Prostate gland (tissue), 2 donors: ENCODE measurements at regions not wholly inside any gene's neighbourhood (a gene's known extent, or its start where the extent isn't known, plus 50 kb on each side); places are given as distances from the start of the nearest gene placed in this dataset.
A peak's percentile ranks its signal among the peaks of the same experiment; 100 is the strongest.

Experiments
- DNase-seq: peaks from one replicate; pipeline ENCODE4 v3.0.0-alpha.2; 2019; ENCODE audit warnings: low spot score
- H3K27ac ChIP-seq, 2 donors: fragments of 200-600 bp; sonication (generic); 2 replicates each; pipeline ENCODE4 v1.5.1; 2017 to 2019
- H3K27me3 ChIP-seq: fragments of 200-600 bp; sonication (generic); replicated peaks from 2 replicates; pipeline ENCODE4 v1.5.1; 2019; ENCODE audit not compliant: insufficient read depth
- H3K36me3 ChIP-seq, 2 donors: fragments of 200-600 bp; sonication (generic); 1 replicate in 1 of 2; 2 replicates in 1 of 2; pipeline versions ENCODE4 v1.5.1 to v1.8.1; 2017 to 2019
- H3K4me1 ChIP-seq: fragments of 200-600 bp; sonication (generic); replicated peaks from 2 replicates; pipeline ENCODE4 v1.5.1; 2019
- H3K4me3 ChIP-seq, 2 donors: fragments of 200-600 bp; sonication (generic); 2 replicates each; pipeline ENCODE4 v1.5.1; 2017 to 2019
- H3K9me3 ChIP-seq: fragments of 200-600 bp; sonication (generic); 2 replicates; pipeline ENCODE4 v1.5.1; 2017
- POLR2A ChIP-seq: fragments of 450-650 bp; IDR thresholded peaks from one replicate; pipeline ENCODE4 v1.6.1; 2016; ENCODE audit warnings: antibody characterized with exemption, mild to moderate bottlenecking
- POLR2AphosphoS5 ChIP-seq: sonication (generic); formaldehyde crosslinking; IDR thresholded peaks from one replicate; pipeline ENCODE4 v1.6.1; 2017; ENCODE audit warnings: antibody characterized with exemption
- WGBS: methylation state at CpG from one replicate; pipeline ENCODE4 v1.1.5; 2018; 5-methylcytosine and 5-hydroxymethylcytosine counted together
- intact Hi-C: fragments of 100-400 bp; cut with DNase I; formaldehyde crosslinking; loops from one replicate; pipeline ENCODE4 v1.14.2; 2022
- TF ChIP-seq, protein P1 (sequence below), 4 experiments: fragments of 200-600 bp in 2 of 4; fragments of 450-650 bp in 2 of 4; sonication (generic) in 2 of 4; IDR thresholded peaks; 1 replicate in 3 of 4; 2 replicates in 1 of 4; pipeline ENCODE4 v1.5.1; 2016 to 2019; ENCODE audit warnings: antibody characterized with exemption in 4 of 4, mild to moderate bottlenecking in 2 of 4, moderate library complexity in 2 of 4

DNA sequence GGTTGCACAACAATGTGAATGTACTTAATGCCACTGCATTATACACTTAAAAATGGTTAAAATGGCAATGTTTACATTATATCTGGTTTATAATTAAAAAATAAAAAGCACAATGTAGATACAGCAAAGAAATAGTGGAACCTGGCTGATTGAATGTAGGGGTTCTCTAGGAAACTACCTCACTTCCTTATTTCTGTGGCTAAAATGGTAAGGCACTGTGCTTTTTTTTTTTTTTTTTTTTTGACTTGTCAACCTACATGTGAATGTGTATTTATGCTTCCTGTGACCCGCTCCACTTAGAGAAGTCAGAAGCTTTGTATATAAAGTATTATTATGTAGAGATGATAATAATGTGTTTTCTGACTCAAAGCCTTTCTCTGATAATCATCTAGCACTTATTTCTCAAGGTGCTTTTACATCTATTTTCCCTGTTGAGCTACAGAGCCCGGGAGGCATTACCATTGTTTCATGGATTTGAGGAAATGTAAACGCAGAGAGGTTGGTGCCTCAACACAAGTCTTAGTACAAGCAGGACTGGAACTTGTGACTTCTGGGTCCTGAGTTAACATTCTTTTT lies 55.0 kb downstream of the SOX4 start:
- no peaks in the 10 kb centered on the region for H3K27me3 ChIP-seq
- no peak overlapping the region for H3K4me3 ChIP-seq
- TF ChIP-seq POLR2AphosphoS5 (no peak), POLR2A (no peak)
- TF ChIP-seq, protein P1, sequence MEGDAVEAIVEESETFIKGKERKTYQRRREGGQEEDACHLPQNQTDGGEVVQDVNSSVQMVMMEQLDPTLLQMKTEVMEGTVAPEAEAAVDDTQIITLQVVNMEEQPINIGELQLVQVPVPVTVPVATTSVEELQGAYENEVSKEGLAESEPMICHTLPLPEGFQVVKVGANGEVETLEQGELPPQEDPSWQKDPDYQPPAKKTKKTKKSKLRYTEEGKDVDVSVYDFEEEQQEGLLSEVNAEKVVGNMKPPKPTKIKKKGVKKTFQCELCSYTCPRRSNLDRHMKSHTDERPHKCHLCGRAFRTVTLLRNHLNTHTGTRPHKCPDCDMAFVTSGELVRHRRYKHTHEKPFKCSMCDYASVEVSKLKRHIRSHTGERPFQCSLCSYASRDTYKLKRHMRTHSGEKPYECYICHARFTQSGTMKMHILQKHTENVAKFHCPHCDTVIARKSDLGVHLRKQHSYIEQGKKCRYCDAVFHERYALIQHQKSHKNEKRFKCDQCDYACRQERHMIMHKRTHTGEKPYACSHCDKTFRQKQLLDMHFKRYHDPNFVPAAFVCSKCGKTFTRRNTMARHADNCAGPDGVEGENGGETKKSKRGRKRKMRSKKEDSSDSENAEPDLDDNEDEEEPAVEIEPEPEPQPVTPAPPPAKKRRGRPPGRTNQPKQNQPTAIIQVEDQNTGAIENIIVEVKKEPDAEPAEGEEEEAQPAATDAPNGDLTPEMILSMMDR (IDR thresholded peaks at IDR 0.05) = no peak
- 58% methylated on average over 3 of the region's 3 CpGs for WGBS
- H3K9me3 ChIP-seq = no peaks in the 10 kb centered on the region
- H3K36me3 ChIP-seq = no peaks in the 10 kb centered on the region
- no peaks in the 10 kb centered on the region for H3K4me1 ChIP-seq
- H3K27ac ChIP-seq = no peak overlapping the region
- no peak for DNase-seq
- intact Hi-C loops = no loop called here

DNA sequence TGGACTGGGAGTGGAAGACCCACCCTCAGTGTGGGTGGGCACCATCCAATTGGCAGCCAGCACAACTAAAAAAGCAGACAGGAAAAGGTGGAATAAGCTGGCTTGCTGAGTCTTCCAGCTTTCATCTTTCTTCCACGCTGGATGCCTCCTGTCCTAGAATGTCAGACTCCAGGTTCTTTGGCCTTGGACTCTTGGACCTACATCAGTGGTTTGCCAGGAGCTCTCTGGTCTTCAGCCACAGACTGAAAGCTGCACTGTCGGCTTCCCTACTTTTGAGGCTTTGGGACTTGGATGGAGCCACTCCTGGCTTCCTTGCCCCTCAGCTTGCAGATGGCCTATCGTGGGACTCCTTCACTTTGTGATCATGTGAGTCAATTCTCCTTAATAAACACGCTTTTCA lies 59.8 kb downstream of the SOX4 start:
- H3K36me3 ChIP-seq = no peaks in the 10 kb centered on the region

DNA sequence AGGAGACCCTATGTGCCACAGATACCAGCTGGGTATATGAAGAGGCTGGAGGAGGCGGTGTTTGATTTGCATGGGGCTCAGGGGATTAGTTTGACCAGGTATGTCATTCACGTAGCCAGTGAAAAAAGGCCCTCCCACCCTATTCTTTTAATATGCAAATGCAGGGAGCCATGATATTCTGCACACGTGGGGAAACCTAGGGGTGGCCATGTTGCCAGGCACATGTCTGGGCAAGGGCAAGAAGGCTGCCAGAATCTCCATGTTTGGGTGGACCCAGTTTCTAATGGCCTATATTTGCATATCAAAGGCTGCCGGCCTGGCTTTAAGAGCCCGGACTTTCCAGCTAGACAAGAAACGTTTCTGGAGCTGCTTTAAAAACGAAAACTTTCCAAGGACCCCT lies 60.4 kb downstream of the SOX4 start:
- 56% methylated on average over 7 of the region's 7 CpGs for WGBS
- no peak for DNase-seq
- no peaks in the 10 kb centered on the region for H3K4me1 ChIP-seq
- no peak overlapping the region for H3K27ac ChIP-seq
- no peak overlapping the region for H3K4me3 ChIP-seq
- no peaks in the 10 kb centered on the region for H3K27me3 ChIP-seq
- TF ChIP-seq, protein P1 (IDR thresholded peaks at IDR 0.05) = no peak
- TF ChIP-seq POLR2A (no peak), POLR2AphosphoS5 (no peak)
- intact Hi-C loops = no loop called here
- no peaks in the 10 kb centered on the region for H3K36me3 ChIP-seq
- H3K9me3 ChIP-seq = no peaks in the 10 kb centered on the region

More for the DNA sequence above, 59.8 kb downstream of the SOX4 start:
- intact Hi-C loops = no loop called here
- TF ChIP-seq, protein P1 (IDR thresholded peaks at IDR 0.05) = no peak
- DNase-seq = no peak
- Histone ChIP-seq H3K9me3 (no peaks in the 10 kb centered on the region), H3K27ac (no peak overlapping the region), H3K4me1 (no peaks in the 10 kb centered on the region), H3K27me3 (no peaks in the 10 kb centered on the region), H3K4me3 (no peak overlapping the region)
- WGBS = 73% methylated on average over 4 of the region's 4 CpGs

DNA sequence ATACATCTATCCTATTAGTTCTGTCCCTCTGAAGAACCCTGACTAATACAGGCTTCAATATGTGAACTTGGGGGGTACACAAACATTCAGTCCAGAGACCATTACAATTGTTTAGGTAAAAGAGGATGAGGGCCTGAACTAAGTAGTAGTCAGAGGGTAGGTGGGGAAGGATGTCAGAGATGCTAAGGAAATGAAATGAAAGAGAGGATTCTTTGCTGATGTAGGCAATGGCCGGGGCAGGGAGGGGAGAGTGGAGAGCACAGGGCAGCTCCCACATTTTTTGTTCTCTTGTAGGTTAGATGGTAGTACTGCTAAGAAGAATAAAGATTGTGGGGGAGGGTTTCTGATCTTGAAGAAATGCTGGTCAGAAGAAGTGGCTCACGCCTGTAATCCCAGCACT lies 60.8 kb downstream of the SOX4 start:
- H3K4me3 ChIP-seq = no peak overlapping the region
- DNase-seq = no peak
- intact Hi-C loops = no loop called here
- H3K9me3 ChIP-seq = no peaks in the 10 kb centered on the region
- no peaks in the 10 kb centered on the region for H3K4me1 ChIP-seq
- TF ChIP-seq POLR2A (no peak), POLR2AphosphoS5 (no peak)
- TF ChIP-seq, protein P1 (IDR thresholded peaks at IDR 0.05) = no peak
- no peaks in the 10 kb centered on the region for H3K27me3 ChIP-seq
- no peak overlapping the region for H3K27ac ChIP-seq
- 98% methylated on average over 2 of the region's 2 CpGs for WGBS
- H3K36me3 ChIP-seq = no peaks in the 10 kb centered on the region

DNA sequence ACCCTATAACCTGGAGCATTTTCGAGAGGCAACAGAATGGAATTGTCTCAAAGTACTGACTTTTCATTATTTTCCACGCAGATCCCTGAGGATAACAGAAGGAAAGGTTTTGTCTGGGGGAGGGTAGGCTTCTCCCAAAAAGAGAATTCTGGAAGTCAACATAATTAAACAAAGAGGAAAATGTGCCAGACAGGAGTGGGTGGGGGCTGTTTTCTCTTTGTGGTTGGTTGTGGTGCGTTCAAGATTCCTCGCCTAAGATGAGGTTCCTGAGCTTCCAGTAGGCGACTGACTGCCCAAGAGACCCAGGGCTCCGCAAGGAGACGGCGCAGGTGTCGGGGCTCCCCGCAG lies 70.4 kb downstream of the SOX4 start:
- Histone ChIP-seq H3K4me3 (peak overlapping the region; percentile 36 to 37), H3K27me3 (no peaks in the 10 kb centered on the region), H3K36me3 (no peaks in the 10 kb centered on the region), H3K4me1 (no peaks in the 10 kb centered on the region), H3K9me3 (no peaks in the 10 kb centered on the region), H3K27ac (peak overlapping the region; percentile 57)
- TF ChIP-seq POLR2A (no peak), POLR2AphosphoS5 (no peak)
- TF ChIP-seq, protein P1 (IDR thresholded peaks at IDR 0.05) = no peak
- 28% methylated on average over 10 of the region's 10 CpGs for WGBS
- DNase-seq = no peak
- intact Hi-C loops = loop anchor here (5.0 to 10.0 kb wide), 2 partner anchors 271 to 483 kb away; no protein-coding TSS in a partner anchor
